ENCODE measurements at regions not wholly inside any gene's neighbourhood (a gene's known extent, or its start where the extent isn't known, plus 50 kb on each side); places are given as distances from the start of the nearest gene placed in this dataset.
"Not testable (repeated sequence)": the region's sequence is repeated elsewhere in the genome, so short reads cannot be mapped to it uniquely, and the experiment has no call there.

- no peak overlapping the region for H3K27ac ChIP-seq (replicated peaks)
- H3K4me3 ChIP-seq (replicated peaks; ENCODE audit: insufficient read depth, low read length), result no peak overlapping the region
- no peak for TF ChIP-seq SPI1 (IDR thresholded peaks at IDR 0.05; ENCODE audit: borderline replicate concordance, low read depth)
- TF ChIP-seq REST (IDR thresholded peaks at IDR 0.05; ENCODE audit: insufficient replicate concordance, low read depth), result no peak
- TF ChIP-seq POLR2AphosphoS5 (IDR thresholded peaks at IDR 0.05; ENCODE audit: low read depth), result no peak
- TF ChIP-seq GABPA (IDR thresholded peaks at IDR 0.05; ENCODE audit: low read depth), result no peak
- no peak for DNase-seq (ENCODE audit: low read depth in 1 of 2, low spot score in 1 of 2)
- H3K27me3 ChIP-seq (ENCODE audit: insufficient read depth, poor library complexity, severe bottlenecking), result no peaks in the 10 kb centered on the region
Measured at GRCh38 chr12:107207931-107208525, 114.7 kb upstream of the CRY1 start.

- not testable (repeated sequence) for DNase-seq (ENCODE audit: low read depth in 1 of 2, low spot score in 1 of 2); H3K4me3 ChIP-seq (replicated peaks; ENCODE audit: insufficient read depth, low read length); H3K27me3 ChIP-seq (ENCODE audit: insufficient read depth, poor library complexity, severe bottlenecking); H3K27ac ChIP-seq (replicated peaks)
Measured at GRCh38 chr12:107209700-107210099, 116.4 kb upstream of the CRY1 start.

- not testable (repeated sequence) for H3K4me3 ChIP-seq (replicated peaks; ENCODE audit: insufficient read depth, low read length); DNase-seq (ENCODE audit: low read depth in 1 of 2, low spot score in 1 of 2); H3K27ac ChIP-seq (replicated peaks); H3K27me3 ChIP-seq (ENCODE audit: insufficient read depth, poor library complexity, severe bottlenecking)
Measured at GRCh38 chr12:107214373-107214773, 121.0 kb upstream of the CRY1 start.

- H3K4me3 ChIP-seq (replicated peaks; ENCODE audit: insufficient read depth, low read length); DNase-seq (ENCODE audit: low read depth in 1 of 2, low spot score in 1 of 2): not testable (repeated sequence)
Measured at GRCh38 chr12:107216411-107216810, 123.1 kb upstream of the CRY1 start.

GRCh38 chr12:107219301-107219700, 126.0 kb upstream of the CRY1 start:
- TF ChIP-seq CTCF (IDR thresholded peaks at IDR 0.05; ENCODE audit: insufficient read depth, low read length) (no peak), REST (IDR thresholded peaks at IDR 0.05; ENCODE audit: insufficient replicate concordance, low read depth) (no peak), SPI1 (IDR thresholded peaks at IDR 0.05; ENCODE audit: borderline replicate concordance, low read depth) (no peak), POLR2AphosphoS5 (IDR thresholded peaks at IDR 0.05; ENCODE audit: low read depth) (no peak), GABPA (IDR thresholded peaks at IDR 0.05; ENCODE audit: low read depth) (no peak)
- Histone ChIP-seq H3K4me3 (replicated peaks; ENCODE audit: insufficient read depth, low read length) (no peak overlapping the region), H3K27me3 (ENCODE audit: insufficient read depth, poor library complexity, severe bottlenecking) (peaks cover 2% of the 10 kb centered on the region), H3K27ac (replicated peaks) (no peak overlapping the region)
- DNase-seq (ENCODE audit: low read depth in 1 of 2, low spot score in 1 of 2), result no peak

More at GRCh38 chr12:107216411-107216810, 123.1 kb upstream of the CRY1 start:
- H3K27ac ChIP-seq (replicated peaks); H3K27me3 ChIP-seq (ENCODE audit: insufficient read depth, poor library complexity, severe bottlenecking): not testable (repeated sequence)

- DNase-seq (ENCODE audit: low read depth in 1 of 2, low spot score in 1 of 2), result no peak
- TF ChIP-seq GABPA (IDR thresholded peaks at IDR 0.05; ENCODE audit: low read depth) (no peak), REST (IDR thresholded peaks at IDR 0.05; ENCODE audit: insufficient replicate concordance, low read depth) (no peak), CTCF (IDR thresholded peaks at IDR 0.05; ENCODE audit: insufficient read depth, low read length) (no peak), POLR2AphosphoS5 (IDR thresholded peaks at IDR 0.05; ENCODE audit: low read depth) (no peak), SPI1 (IDR thresholded peaks at IDR 0.05; ENCODE audit: borderline replicate concordance, low read depth) (no peak)
- H3K27me3 ChIP-seq (ENCODE audit: insufficient read depth, poor library complexity, severe bottlenecking), result peaks cover 2% of the 10 kb centered on the region
- H3K4me3 ChIP-seq (replicated peaks; ENCODE audit: insufficient read depth, low read length), result no peak overlapping the region
- no peak overlapping the region for H3K27ac ChIP-seq (replicated peaks)
Measured at GRCh38 chr12:107221913-107222312, 128.6 kb upstream of the CRY1 start.

Data from HL-60 (cell line).